Activated effector memory CD4-positive, alpha-beta T cell treated with anti-CD3 and anti-CD28 coated beads, Interleukin-2, amount 50 U/mL, for 16 hours (primary cell): ENCODE measurements at regions not wholly inside any gene's neighbourhood (a gene's known extent, or its start where the extent isn't known, plus 50 kb on each side); places are given as distances from the start of the nearest gene placed in this dataset.

Experiments used
- DNase-seq: peaks from one replicate; pipeline ENCODE4 v3.0.0-alpha.2; 2020

GRCh38 chr11:116172156-116172555 is 600.6 kb downstream of the BUD13 start:
- DNase-seq: no peak

DNA sequence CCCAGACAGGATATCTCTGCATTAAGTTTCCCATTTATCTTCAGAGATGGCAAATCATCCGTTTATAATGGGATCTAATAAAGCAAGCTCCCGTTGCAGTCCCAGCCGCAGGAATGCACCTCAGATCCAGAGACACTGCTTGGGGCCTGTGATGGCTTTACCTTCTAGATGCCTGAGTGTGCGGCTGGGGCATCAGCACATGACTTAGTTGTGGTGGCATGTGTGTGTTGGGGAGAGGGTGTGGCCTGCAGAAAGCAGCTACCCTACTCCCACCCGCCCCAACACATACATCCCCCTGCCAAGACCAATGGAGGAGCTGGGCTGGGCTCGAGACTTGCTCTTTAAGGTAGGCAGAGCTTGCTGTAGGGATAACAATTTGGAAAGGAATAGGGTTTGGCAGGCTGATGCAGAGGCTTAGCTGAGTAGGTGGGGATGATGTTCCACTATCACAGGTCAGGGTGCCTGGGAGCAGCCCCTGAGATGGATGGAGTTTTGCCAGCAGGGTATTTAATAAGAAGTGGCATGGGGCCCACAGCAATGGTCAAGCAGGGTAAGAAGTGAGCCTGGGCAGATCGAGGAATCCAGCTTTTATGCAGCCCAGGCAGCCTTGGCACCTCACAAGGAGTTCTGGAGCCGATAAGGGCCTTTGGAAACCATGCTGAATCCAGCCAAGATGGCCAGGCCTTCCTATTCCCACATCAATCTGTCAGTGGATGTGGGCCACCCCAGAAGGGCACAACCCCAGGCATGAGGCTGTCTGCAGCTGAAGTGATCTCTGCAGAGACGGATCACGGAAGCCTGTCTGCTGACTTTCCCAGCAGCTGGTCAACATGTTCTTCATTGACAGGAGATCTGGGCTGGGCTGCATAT is 601.3 kb downstream of the BUD13 start:
- DNase-seq: no peak

DNA sequence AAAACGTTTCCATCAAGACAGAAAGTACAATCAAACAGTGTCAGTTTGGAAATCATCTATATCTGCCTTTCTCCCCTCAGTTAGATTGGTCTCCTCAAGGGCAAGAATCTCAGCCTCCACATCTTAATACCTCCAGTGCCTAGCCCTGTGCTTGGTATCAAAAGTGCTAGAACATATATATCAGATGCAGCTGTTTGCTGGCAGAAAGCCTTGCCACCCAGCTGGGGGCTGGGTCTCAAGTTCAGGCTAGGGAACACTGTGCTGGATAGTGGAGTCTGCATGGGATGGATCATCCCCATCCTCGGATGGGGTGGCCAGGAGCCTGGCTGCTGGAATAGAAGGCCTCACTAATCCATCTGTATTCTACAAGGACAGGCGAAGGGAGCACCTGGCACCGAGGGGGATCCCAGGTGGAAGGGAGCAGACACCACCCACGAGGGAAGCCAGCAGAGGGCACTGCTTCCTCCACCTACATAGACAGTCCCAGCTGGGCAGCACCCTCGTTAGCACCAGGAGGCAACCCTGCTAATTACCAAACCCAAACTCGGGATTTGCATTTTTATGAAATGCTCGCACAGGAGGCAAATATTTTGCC is 602.2 kb downstream of the BUD13 start:
- no peak for DNase-seq

DNA sequence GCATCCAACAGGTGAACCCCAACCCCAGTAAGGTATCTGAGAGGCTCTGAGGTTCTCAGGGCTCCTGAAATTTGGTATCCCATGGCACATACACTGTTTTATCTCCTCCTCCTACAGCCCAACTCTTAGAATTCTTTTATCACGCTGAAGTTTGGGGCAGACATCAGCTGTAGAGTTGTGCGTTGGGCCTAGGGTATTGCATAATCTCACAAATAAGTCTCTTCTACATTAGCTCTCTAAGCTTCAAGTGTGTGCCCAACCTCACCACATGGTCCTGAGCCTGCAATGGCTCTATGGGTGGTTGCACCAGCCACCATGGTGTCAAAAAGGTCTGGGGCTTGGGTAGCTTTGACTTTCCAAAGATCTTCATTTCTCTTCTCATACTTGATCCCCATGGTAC is 603.0 kb downstream of the BUD13 start:
- DNase-seq: no peak

DNA sequence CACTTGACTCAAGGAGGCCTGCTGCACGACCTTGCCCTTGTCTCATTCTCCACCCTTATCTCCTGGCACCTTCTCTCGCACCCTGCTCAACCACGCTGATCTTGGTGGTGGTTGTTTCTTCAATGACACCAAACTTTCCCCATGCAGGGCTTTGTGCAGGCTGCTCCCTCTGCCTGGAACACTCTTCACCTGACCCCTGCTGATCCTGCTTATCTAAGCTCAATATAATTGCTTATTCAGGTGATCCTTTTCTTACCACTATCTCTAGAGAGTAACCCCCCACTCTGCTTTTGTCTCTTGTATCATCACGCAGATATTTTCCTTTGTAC is 604.4 kb downstream of the BUD13 start:
- DNase-seq: no peak

DNA sequence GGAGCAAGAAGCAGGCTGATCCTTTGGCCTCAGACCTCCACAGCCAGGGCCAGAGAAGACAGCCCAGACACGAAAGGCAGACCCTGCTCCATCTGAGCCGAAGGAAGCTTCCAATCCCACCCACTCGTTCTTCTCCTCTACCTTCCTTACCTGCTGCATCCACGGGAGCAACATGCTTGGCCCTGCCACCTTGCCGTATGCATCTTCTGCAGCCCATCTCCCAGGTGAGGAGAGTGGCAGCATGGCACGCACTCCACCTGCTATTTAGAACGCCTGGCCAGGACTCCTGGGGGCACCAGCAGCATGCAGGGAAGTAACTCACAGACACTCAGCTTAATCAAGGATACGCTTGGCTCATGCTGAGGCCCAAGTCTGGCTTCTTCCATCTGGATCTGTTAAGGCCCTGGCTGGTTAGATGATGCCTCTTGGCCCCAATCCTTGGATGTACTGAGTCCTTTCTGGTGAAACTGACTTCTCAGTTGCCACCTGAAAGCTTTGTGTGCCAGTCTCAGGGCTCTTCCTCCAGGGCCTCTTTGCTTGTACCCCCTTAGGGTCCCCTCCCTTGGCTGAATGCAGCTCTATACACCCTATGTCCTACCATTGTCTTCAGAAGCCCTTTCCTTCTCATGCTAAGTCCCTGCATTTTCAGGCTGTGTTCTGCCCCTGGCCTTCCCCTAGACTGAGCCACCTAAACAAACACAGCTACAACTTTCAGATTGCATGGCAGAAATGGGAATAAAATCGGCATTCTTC is 604.9 kb downstream of the BUD13 start:
- no peak for DNase-seq

DNA sequence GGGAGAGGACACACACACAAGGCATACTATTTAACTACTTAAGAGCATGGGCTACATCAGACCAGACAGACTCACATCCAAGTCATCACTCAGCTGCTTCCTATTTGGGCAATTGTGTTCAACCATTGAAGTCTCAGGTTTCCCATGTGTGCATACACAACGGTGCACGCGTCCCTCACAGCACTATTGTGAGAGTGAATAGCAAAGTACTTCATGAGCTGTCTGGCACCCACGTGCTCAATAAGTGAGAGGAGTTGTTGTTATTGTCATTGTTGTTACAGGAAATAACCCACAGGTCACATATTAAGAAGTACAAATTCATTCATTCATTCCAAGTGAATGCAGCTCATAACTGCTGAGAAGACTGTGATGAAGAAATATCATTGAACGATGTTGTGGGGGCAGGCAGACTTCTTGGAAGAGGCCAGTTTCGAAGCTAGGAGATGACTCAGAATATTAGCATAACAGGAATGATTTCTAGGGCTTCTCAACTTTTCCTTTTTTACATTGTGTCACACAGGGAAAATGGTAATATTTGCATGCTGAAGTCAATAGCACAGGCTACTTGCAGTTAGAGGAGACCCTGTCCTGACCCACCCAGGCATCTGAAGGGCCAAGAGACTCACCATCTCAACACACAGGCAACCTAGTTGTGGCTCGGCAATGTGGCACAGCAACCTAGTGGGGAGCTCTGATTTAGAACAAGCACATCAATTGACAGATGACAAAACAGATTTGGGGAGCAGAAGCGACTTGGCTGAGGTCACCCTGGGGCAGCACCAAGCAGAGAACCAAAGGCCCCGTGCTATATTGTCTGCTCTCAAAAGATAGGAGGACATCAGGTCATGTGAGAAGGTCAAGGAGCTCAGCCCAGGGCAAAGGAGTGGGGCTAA is 606.0 kb downstream of the BUD13 start:
- DNase-seq: no peak

DNA sequence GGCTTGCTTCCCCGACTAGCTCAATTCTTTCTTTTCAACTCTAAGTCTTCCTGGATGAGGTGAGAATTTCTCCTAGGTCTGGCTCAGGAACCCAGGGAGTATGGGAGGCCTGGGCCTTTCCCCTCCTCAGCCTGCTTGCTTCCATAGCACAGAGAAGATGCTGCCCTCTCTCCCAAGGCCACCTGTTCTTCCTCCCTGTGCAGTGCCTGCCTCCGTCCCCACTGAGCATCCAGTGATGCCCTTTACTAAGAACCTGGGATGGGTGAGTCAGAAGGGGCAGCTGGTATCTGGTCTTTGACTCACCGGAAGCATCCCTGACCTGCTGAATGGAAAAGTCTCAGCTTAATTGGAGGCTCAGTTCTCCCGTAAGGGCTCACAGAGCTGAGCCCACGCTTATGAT is 607.9 kb downstream of the BUD13 start:
- no peak for DNase-seq

DNA sequence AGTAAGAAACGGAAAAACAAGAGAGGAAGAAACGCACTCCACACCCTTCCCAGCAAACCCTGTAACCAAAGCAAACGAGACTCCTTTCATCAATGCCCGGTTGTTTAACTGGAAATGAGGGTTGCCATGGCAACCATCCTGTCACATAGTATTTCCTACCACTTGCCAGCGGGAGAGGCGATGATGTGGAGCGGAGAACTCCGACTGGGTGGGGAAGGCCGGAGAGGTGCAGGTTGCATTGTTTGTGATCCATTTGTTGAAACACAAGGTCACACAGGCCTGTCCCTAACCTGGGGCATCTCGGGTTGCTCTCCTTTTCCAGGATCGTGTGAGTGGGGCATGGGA is 609.9 kb downstream of the BUD13 start:
- no peak for DNase-seq

DNA sequence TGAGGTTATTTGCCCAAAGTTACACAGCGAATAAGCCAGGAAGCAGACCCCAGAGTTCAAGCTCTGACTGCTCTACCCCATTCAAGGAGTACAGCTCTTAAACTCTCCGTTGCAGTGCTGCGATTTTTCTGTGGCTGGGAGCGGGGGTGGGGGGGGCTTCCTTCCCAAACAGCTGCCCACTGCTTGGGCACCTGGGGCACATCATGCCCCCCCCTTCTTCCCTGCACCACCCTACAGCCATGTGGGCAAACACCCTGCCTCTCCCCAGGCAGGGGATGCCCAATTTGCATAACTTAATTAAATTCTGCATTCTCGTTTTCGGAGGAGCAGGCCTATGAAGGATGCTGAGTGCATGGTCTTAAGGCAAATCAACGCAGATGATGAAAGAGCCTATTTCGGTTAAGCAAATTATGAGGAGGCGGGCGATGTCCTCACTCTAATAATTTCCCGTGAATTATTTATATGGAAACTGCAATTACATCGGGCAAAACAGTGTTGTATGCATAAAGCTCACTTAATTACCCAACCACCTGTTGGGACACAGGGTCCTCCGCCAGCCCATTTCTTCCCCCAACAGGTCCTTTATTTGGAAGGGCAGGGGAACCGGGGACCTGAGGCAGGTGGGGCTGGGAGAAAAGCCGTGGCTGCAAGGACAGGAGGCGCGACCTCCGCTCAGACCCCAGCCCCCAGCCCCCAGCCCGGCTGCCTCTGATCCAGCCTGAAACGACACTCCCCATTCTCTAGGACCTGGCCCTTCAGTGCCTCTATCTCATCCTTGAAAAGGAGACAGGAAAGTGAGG is 610.5 kb downstream of the BUD13 start:
- no peak for DNase-seq

DNA sequence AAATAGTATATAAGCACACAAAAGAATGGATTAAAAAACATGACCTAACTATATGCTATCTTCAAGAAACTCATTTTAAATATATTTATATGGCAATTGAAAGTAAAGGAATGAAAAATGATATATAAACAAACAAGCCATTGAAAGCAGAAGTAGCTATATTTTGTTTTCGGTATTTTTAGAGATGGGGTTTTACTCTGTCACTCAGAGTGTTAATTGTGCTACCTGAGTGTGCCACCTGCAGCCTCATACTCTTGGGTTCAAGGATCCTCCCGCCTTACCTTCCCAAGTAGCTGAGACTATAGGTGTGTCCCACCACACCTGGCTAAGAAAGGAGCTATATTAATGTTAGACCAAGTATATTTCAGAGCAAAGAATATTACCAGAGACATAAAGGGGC is 624.1 kb downstream of the BUD13 start:
- DNase-seq: no peak

- no peak for DNase-seq
These were observed 624.7 kb downstream of the BUD13 start for GRCh38 chr11:116148056-116148455.

GRCh38 chr11:116145187-116145865 is 627.5 kb downstream of the BUD13 start:
- no peak for DNase-seq

DNA sequence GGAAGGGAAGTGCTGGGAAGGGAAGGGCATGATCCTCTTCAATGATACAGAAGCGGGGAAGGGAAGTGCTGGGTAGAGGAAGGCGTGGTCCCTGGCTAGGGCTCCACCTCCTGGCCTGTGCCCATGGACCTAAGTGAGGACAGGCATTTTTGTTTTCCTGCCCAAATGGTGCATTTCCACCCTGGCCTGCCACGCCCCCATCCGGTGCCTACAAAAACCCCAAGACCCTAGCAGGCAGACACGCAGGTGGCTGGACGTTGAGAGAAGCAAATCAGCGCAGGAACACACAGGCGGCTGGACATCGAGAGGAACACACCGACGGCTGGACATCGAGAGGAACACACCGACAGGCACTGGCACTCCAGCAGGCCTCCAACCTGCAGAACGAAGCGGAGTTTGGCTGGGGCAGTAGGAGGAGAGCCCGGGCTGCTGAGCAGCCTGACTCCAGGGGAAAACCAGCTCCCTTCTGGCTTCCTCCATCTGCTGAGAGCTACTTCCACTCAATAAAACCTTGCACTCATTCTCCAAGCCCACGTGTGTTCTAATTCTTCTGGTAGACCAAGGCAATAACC is 628.3 kb downstream of the BUD13 start:
- no peak for DNase-seq

DNA sequence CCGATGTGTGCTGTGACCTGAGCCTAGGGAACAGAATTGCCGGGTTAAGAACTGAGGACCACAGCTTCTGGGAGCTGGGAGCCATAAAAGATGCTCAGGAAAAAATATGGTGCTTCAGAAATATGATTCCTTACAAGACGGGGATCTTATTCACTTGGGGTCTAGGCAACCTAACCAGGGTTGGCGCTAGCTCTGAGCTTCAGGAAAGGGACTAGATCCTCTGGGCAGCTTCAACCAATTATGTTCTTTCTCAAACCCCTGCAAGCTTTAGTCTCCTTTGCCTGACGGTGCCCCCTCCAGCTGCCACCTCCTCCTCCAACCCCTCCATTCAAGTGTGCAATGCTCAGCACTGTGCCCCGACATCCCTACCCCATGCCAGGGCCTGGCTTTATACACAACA is 634.1 kb upstream of the CADM1 start:
- no peak for DNase-seq

GRCh38 chr11:116137753-116138152 is 633.5 kb upstream of the CADM1 start:
- no peak for DNase-seq

DNA sequence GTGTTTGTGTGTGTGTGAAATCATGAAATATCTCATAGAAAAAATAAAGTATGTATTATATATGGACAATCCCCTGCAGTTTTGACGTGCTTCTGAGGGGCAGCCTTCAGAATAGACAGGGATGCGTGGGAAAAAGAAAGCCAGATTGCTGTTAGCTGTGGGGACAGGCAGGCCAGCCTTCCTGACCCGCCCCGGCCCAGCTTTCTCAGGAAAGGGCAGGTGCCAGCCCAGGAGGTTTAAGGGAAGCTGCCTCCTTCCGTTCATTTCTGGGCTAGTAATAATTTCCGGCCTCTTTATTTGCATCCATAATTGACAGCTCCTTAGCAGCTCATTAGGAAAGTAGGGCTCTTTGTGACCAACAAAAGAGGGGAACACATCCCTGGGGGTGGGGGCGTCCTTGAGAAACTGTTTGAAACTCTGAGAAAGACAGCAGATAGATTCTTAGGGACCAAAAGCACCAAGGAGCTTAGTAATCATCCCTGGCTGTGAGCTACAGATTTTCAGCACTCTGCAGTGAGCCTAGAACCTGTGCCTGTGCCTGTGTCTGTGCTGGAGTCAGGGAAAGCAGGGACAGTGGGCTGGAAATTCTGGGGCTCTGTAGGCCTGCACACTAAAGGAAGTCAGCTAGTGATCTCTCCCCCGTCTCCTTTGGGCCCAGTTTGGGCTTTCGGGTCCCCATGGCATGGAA is 632.9 kb upstream of the CADM1 start:
- no peak for DNase-seq

GRCh38 chr11:116135891-116136290 is 631.7 kb upstream of the CADM1 start:
- no peak for DNase-seq

DNA sequence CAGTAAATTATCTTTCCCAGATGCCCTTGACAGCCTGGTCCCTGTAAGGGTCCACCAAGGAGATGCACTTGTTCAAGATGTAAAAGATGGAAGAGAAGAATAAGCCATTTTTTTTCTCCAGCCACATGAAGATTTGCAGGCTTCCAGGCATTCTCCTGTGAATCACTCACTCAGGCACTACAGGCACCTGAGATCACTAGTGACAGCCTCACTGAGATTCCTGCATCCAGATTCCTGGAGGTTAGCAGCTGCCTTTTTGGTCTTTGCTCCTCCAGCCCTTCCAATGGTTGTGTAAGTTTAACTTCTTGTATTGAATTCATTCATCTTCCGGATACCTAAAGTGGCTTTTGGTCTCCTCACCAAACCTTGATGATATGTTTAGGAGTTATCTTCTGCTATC is 630.2 kb upstream of the CADM1 start:
- DNase-seq: no peak

- no peak for DNase-seq
These were observed 628.2 kb upstream of the CADM1 start for GRCh38 chr11:116132273-116132978.
